Nephron progenitor cell (in vitro differentiated cells): ENCODE measurements at regions not wholly inside any gene's neighbourhood (a gene's known extent, or its start where the extent isn't known, plus 50 kb on each side); places are given as distances from the start of the nearest gene placed in this dataset.

Source experiments
- DNase-seq: peaks from one replicate; pipeline ENCODE4 v3.0.0; 2021
- H3K27ac Mint-ChIP-seq: 2 replicates; pipeline ENCODE4 v1.8.0; 2021; ENCODE audit warnings: mild to moderate bottlenecking, moderate library complexity, mixed read lengths
- H3K27me3 Mint-ChIP-seq: 2 replicates; pipeline ENCODE4 v1.8.0; 2021; ENCODE audit warnings: mild to moderate bottlenecking, low read depth, mixed read lengths; ENCODE audit not compliant: poor library complexity
- H3K36me3 Mint-ChIP-seq: 2 replicates; pipeline ENCODE4 v1.8.0; 2021; ENCODE audit warnings: low read depth, mixed read lengths
- H3K4me1 Mint-ChIP-seq: 2 replicates; pipeline ENCODE4 v1.8.0; 2021; ENCODE audit warnings: mixed read lengths
- H3K4me3 Mint-ChIP-seq: 2 replicates; pipeline ENCODE4 v1.8.0; 2021; ENCODE audit warnings: mild to moderate bottlenecking, moderate library complexity, mixed read lengths
- H3K9me3 Mint-ChIP-seq: 2 replicates; pipeline ENCODE4 v1.8.0; 2021; ENCODE audit warnings: mild to moderate bottlenecking, moderate library complexity, mixed read lengths
- TF ChIP-seq, protein P1 (sequence below): fragments of 200-600 bp; sonication (generic); IDR thresholded peaks from 2 replicates; pipeline ENCODE4 v1.5.0; 2021; ENCODE audit warnings: antibody characterized with exemption

DNA sequence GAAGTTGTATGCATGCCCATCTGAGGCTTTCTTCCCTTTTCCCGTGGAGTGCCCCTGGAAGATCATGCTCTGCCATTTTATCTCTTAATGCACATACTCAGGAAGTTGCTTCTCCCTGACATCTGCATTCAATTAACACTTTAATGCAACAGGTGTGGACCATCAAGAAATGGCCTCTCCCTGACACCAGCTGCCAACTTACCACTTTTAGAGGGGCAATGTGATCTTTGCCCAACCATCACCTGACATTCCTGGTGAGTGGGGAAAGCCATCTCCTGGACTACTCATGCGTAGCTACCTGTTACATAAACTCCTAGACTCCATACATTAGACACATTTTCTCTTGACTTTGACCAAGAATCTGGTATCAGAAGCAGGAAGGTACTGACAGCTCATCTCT is 1450.4 kb upstream of the CDH9 start:
- no peaks in the 10 kb centered on the region for H3K36me3 Mint-ChIP-seq
- H3K27ac Mint-ChIP-seq, result no peak overlapping the region
- no peaks in the 10 kb centered on the region for H3K9me3 Mint-ChIP-seq
- H3K4me1 Mint-ChIP-seq, result no peaks in the 10 kb centered on the region
- no peak for DNase-seq
- H3K4me3 Mint-ChIP-seq, result no peak overlapping the region
- TF ChIP-seq, protein P1, sequence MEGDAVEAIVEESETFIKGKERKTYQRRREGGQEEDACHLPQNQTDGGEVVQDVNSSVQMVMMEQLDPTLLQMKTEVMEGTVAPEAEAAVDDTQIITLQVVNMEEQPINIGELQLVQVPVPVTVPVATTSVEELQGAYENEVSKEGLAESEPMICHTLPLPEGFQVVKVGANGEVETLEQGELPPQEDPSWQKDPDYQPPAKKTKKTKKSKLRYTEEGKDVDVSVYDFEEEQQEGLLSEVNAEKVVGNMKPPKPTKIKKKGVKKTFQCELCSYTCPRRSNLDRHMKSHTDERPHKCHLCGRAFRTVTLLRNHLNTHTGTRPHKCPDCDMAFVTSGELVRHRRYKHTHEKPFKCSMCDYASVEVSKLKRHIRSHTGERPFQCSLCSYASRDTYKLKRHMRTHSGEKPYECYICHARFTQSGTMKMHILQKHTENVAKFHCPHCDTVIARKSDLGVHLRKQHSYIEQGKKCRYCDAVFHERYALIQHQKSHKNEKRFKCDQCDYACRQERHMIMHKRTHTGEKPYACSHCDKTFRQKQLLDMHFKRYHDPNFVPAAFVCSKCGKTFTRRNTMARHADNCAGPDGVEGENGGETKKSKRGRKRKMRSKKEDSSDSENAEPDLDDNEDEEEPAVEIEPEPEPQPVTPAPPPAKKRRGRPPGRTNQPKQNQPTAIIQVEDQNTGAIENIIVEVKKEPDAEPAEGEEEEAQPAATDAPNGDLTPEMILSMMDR, result no peak
- H3K27me3 Mint-ChIP-seq, result no peaks in the 10 kb centered on the region

DNA sequence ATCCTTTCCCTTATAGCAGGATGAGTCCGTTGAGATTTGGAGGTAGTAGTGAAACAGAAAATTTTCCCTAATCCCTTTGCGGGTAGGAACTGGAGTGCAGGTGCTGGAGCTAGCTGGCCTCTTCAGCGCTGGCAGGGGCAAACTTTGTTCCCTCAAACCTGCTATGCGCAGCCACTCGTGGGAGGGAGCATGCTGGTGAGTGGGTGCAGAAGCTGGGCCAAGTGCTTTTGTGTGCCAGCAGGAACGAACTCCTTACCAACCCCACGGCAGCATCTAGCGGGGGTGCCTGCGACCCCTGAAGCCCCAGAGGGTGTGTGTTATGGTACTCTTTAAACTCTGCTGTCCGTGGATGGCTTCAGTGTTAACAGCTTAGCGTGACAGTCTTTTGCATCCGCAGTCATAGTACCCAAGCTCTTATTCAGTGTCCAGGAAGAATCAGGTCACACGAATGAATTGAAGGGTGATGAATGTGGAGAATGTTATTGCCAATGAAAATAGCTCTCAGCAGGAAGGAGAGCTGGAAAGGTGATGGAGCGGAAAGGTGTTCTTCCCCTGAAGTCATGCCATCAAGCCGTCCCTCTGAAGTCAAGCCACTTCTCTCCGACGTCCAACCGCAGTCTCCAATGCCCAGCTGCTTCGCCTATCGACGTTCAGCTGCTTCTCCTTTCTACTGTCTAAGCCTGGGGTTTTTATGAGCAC is 1445.1 kb upstream of the CDH9 start:
- no peak for DNase-seq
- Mint-ChIP-seq H3K4me3 (no peak overlapping the region), H3K27me3 (no peaks in the 10 kb centered on the region), H3K27ac (no peak overlapping the region), H3K4me1 (no peaks in the 10 kb centered on the region), H3K9me3 (no peaks in the 10 kb centered on the region), H3K36me3 (no peaks in the 10 kb centered on the region)
- TF ChIP-seq, protein P1, result no peak

DNA sequence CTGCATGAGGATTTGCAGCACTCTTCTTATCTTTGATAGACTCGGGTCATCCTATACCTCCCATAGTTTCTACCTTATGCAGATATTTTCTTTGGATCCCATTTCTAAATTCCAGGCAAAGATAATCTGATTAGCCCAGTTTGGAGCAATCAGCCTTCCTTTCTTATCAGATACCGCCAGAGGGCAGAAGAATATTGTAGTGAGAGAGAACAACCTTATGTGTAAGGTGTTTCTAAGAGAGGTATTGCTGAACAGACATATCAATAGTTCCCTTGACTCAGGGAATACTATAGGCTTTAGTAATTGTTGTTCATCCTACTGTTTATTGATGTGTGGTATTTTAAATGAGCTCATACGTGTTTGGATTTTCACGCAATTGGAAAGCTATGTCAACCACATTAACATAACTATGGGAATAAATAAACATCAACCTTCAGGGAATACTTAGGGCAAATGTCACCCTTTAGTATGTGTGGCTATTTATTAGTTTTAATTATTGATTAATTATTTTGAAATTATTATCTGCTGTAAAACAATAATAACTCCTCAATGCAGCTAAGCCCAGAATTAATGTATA is 1435.2 kb upstream of the CDH9 start:
- H3K27ac Mint-ChIP-seq, result no peak overlapping the region
- no peaks in the 10 kb centered on the region for H3K4me1 Mint-ChIP-seq
- peaks cover 4% of the 10 kb centered on the region for H3K27me3 Mint-ChIP-seq
- no peaks in the 10 kb centered on the region for H3K36me3 Mint-ChIP-seq
- no peaks in the 10 kb centered on the region for H3K9me3 Mint-ChIP-seq
- DNase-seq, result no peak
- H3K4me3 Mint-ChIP-seq, result no peak overlapping the region
- TF ChIP-seq, protein P1, result peak; percentile 48

DNA sequence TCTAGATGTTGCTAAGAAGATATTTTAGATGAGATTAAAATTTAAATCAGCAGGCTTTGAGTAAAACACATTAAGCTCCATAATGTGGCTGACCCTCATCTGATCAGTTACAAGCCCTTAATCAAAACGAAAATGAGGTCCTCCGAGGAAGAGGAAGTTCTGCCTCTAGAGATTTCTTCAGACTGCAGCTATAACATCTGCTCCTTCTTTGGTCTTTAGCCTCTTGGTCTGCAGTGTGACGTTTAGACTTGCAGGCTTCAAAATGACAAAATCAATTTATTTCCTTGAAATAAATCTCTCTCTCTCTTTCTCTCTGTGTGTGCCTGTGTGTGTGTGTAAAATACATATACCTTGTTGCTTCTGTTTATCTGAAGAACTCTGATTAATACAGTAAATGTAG is 1429.8 kb upstream of the CDH9 start:
- Mint-ChIP-seq H3K4me3 (no peak overlapping the region), H3K27ac (no peak overlapping the region), H3K9me3 (no peaks in the 10 kb centered on the region), H3K4me1 (peaks cover 6% of the 10 kb centered on the region), H3K36me3 (no peaks in the 10 kb centered on the region), H3K27me3 (peaks cover 2% of the 10 kb centered on the region)
- DNase-seq, result no peak
- TF ChIP-seq, protein P1, result no peak

DNA sequence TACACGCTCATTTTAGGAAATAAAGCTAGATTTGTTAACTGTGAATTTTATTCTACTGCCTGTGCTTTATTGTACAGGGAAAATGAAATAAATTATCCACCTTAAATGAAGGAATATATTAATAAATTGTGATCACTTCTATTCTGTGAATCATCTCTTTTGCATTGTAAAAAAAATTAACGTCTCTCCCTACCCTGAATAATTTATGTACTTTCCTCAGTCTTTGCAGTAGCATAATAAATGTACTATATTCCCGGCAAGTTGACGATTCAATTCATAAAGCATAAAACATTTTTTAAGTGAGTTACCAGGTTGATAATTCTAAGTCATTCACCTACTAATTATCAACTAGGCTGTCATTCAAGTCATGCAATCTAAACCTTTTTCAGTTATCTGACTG is 1425.3 kb upstream of the CDH9 start:
- no peaks in the 10 kb centered on the region for H3K9me3 Mint-ChIP-seq
- H3K27me3 Mint-ChIP-seq, result peaks cover 2% of the 10 kb centered on the region
- TF ChIP-seq, protein P1, result no peak
- no peak overlapping the region for H3K27ac Mint-ChIP-seq
- no peak overlapping the region for H3K4me3 Mint-ChIP-seq
- H3K36me3 Mint-ChIP-seq, result no peaks in the 10 kb centered on the region
- DNase-seq, result no peak
- H3K4me1 Mint-ChIP-seq, result peaks cover 6% of the 10 kb centered on the region

DNA sequence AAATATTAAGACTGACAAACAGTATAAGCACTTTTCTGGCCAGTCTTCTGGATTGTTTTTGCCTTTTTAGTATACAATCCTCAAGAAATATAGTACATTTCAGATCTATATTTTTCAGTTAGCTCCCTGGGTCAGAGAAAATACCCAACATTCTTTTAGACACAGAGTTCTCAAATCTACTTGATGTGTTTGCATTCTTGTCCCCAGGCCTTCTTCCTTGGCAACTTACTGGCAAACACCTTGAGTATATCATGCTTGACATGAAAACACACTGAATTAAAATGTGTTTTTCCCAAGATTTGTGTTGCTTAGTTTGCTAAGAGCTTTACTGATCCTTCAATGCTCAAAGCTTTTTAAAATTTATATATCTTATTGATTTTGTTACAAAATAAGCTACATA is 1413.1 kb upstream of the CDH9 start:
- no peak overlapping the region for H3K4me3 Mint-ChIP-seq
- no peaks in the 10 kb centered on the region for H3K4me1 Mint-ChIP-seq
- TF ChIP-seq, protein P1, result no peak
- H3K36me3 Mint-ChIP-seq, result no peaks in the 10 kb centered on the region
- peaks cover 5% of the 10 kb centered on the region for H3K9me3 Mint-ChIP-seq
- no peaks in the 10 kb centered on the region for H3K27me3 Mint-ChIP-seq
- DNase-seq, result no peak
- H3K27ac Mint-ChIP-seq, result no peak overlapping the region
